SK-N-SH treated with all-trans-retinoic acid at 6 μM for 48 hours (cell line): ENCODE measurements at regions not wholly inside any gene's neighbourhood (a gene's known extent, or its start where the extent isn't known, plus 50 kb on each side); places are given as distances from the start of the nearest gene placed in this dataset.

Experiments
- ARNTL ChIP-seq: fragments of 450-650 bp; formaldehyde crosslinking; IDR thresholded peaks from 2 replicates; pipeline ENCODE4 v1.5.0; 2020; ENCODE audit warnings: low read depth, mild to moderate bottlenecking, moderate library complexity, borderline replicate concordance
- CREB5 ChIP-seq: fragments of 250-450 bp; sonication (Bioruptor Pico); IDR thresholded peaks from 2 replicates; pipeline ENCODE4 v1.5.1; 2020; ENCODE audit warnings: low read depth, mild to moderate bottlenecking, moderate library complexity
- CSDC2 ChIP-seq: fragments of 250-450 bp; sonication (Bioruptor Pico); IDR thresholded peaks from 2 replicates; pipeline ENCODE4 v1.5.0; 2020; ENCODE audit warnings: mild to moderate bottlenecking, moderate library complexity
- ISL1 ChIP-seq: fragments of 250-450 bp; sonication (Bioruptor Pico); IDR thresholded peaks from 2 replicates; pipeline ENCODE4 v2.1.2; 2022; ENCODE audit warnings: mild to moderate bottlenecking, moderate library complexity
- OSR1 ChIP-seq: fragments of 250-450 bp; sonication (Bioruptor Pico); IDR thresholded peaks from 2 replicates; pipeline ENCODE4 v1.8.0; 2022; ENCODE audit warnings: moderate library complexity, mild to moderate bottlenecking, inconsistent platforms
- PATZ1 ChIP-seq: fragments of 250-450 bp; sonication (Bioruptor Pico); IDR thresholded peaks from 2 replicates; pipeline ENCODE4 v1.8.0; 2020; ENCODE audit warnings: mild to moderate bottlenecking, moderate library complexity, borderline replicate concordance
- POU6F1 ChIP-seq: fragments of 250-450 bp; sonication (Bioruptor Pico); IDR thresholded peaks from 2 replicates; pipeline ENCODE4 v1.8.0; 2021; ENCODE audit warnings: low read depth, mild to moderate bottlenecking, moderate library complexity, borderline replicate concordance
- RARB ChIP-seq: fragments of 250-450 bp; sonication (Bioruptor Pico); IDR thresholded peaks from 2 replicates; pipeline ENCODE4 v1.8.0; 2021; ENCODE audit warnings: mild to moderate bottlenecking, moderate library complexity
- SNAI2 ChIP-seq: fragments of 250-450 bp; sonication (Bioruptor Pico); IDR thresholded peaks from 2 replicates; pipeline ENCODE4 v1.5.0; 2020; ENCODE audit warnings: mild to moderate bottlenecking, moderate library complexity
- ZFP3 ChIP-seq: fragments of 250-450 bp; sonication (Bioruptor Pico); IDR thresholded peaks from 2 replicates; pipeline ENCODE4 v1.5.0; 2020; ENCODE audit warnings: mild to moderate bottlenecking, moderate library complexity
- ZFP30 ChIP-seq: fragments of 450-650 bp; formaldehyde crosslinking; IDR thresholded peaks from 2 replicates; pipeline ENCODE4 v1.5.0; 2022; ENCODE audit warnings: mild to moderate bottlenecking, moderate library complexity
- ZNF565 ChIP-seq: fragments of 450-650 bp; formaldehyde crosslinking; conservative IDR thresholded peaks from 2 replicates; pipeline ENCODE4 v1.5.0; 2020; ENCODE audit warnings: low read depth, mild to moderate bottlenecking, moderate library complexity
- ZNF8 ChIP-seq: fragments of 450-650 bp; formaldehyde crosslinking; IDR thresholded peaks from 2 replicates; pipeline ENCODE4 v1.5.0; 2020; ENCODE audit warnings: mild to moderate bottlenecking, moderate library complexity
- TF ChIP-seq, protein P1 (sequence below): fragments of 250-450 bp; sonication (Bioruptor Pico); IDR thresholded peaks from 2 replicates; pipeline ENCODE4 v1.5.0; 2020; ENCODE audit warnings: mild to moderate bottlenecking, moderate library complexity

GRCh38 chr18:6561016-6561415 is 146.3 kb upstream of the L3MBTL4 start:
- TF ChIP-seq ZFP30: no peak
- TF ChIP-seq ZFP3 (CRISPR knock-in tag): no peak
- no peak for TF ChIP-seq PATZ1 (CRISPR knock-in tag)
- TF ChIP-seq POU6F1 (CRISPR knock-in tag): no peak
- TF ChIP-seq RARB (CRISPR knock-in tag): no peak
- no peak for TF ChIP-seq SNAI2 (CRISPR knock-in tag)
- TF ChIP-seq OSR1 (CRISPR knock-in tag): no peak
- no peak for TF ChIP-seq CSDC2 (CRISPR knock-in tag)
- TF ChIP-seq ARNTL (CRISPR knock-in tag): no peak
- no peak for TF ChIP-seq ISL1 (CRISPR knock-in tag)
- TF ChIP-seq, protein P1, sequence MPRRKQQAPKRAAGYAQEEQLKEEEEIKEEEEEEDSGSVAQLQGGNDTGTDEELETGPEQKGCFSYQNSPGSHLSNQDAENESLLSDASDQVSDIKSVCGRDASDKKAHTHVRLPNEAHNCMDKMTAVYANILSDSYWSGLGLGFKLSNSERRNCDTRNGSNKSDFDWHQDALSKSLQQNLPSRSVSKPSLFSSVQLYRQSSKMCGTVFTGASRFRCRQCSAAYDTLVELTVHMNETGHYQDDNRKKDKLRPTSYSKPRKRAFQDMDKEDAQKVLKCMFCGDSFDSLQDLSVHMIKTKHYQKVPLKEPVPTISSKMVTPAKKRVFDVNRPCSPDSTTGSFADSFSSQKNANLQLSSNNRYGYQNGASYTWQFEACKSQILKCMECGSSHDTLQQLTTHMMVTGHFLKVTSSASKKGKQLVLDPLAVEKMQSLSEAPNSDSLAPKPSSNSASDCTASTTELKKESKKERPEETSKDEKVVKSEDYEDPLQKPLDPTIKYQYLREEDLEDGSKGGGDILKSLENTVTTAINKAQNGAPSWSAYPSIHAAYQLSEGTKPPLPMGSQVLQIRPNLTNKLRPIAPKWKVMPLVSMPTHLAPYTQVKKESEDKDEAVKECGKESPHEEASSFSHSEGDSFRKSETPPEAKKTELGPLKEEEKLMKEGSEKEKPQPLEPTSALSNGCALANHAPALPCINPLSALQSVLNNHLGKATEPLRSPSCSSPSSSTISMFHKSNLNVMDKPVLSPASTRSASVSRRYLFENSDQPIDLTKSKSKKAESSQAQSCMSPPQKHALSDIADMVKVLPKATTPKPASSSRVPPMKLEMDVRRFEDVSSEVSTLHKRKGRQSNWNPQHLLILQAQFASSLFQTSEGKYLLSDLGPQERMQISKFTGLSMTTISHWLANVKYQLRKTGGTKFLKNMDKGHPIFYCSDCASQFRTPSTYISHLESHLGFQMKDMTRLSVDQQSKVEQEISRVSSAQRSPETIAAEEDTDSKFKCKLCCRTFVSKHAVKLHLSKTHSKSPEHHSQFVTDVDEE: no peak
- TF ChIP-seq ZNF565: no peak
- TF ChIP-seq ZNF8: no peak
- no peak for TF ChIP-seq CREB5 (CRISPR knock-in tag)
